Bronchial epithelial cell (primary cell): ENCODE measurements at regions not wholly inside any gene's neighbourhood (a gene's known extent, or its start where the extent isn't known, plus 50 kb on each side); places are given as distances from the start of the nearest gene placed in this dataset.

Experiments
- DNase-seq: peaks from one replicate; pipeline ENCODE4 v3.0.0-alpha.2; 2010; ENCODE audit warnings: low read depth
- FAIRE-seq: peaks from 2 replicates; lab custom pipeline; 2011; peaks lifted over from hg19 to GRCh38; lab: Jason Lieb, UNC
- H3K27me3 ChIP-seq: 2 replicates; pipeline ENCODE4 v1.5.1; 2011; ENCODE audit warnings: low read length; ENCODE audit not compliant: control insufficient read depth, insufficient read depth
- H3K36me3 ChIP-seq: 2 replicates; pipeline ENCODE4 v1.5.1; 2011; ENCODE audit warnings: low read length; ENCODE audit not compliant: control insufficient read depth, insufficient read depth
- H3K4me3 ChIP-seq: 2 replicates; pipeline ENCODE4 v1.5.1; 2011; ENCODE audit warnings: mild to moderate bottlenecking, low read depth, low read length, control low read depth
- TF ChIP-seq, protein P1 (sequence below): IDR thresholded peaks from 2 replicates; pipeline ENCODE4 v1.5.1; 2011; ENCODE audit warnings: mild to moderate bottlenecking, moderate library complexity, low read length, control low read depth, inconsistent platforms; ENCODE audit not compliant: insufficient read depth, severe bottlenecking

- H3K4me3 ChIP-seq: no peak overlapping the region
- TF ChIP-seq, protein P1, sequence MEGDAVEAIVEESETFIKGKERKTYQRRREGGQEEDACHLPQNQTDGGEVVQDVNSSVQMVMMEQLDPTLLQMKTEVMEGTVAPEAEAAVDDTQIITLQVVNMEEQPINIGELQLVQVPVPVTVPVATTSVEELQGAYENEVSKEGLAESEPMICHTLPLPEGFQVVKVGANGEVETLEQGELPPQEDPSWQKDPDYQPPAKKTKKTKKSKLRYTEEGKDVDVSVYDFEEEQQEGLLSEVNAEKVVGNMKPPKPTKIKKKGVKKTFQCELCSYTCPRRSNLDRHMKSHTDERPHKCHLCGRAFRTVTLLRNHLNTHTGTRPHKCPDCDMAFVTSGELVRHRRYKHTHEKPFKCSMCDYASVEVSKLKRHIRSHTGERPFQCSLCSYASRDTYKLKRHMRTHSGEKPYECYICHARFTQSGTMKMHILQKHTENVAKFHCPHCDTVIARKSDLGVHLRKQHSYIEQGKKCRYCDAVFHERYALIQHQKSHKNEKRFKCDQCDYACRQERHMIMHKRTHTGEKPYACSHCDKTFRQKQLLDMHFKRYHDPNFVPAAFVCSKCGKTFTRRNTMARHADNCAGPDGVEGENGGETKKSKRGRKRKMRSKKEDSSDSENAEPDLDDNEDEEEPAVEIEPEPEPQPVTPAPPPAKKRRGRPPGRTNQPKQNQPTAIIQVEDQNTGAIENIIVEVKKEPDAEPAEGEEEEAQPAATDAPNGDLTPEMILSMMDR: no peak
- DNase-seq (no peak), FAIRE-seq (no peak)
- H3K27me3 ChIP-seq: no peaks in the 10 kb centered on the region
- no peaks in the 10 kb centered on the region for H3K36me3 ChIP-seq
Measured at GRCh38 chr1:208688656-208689315, 444.6 kb upstream of the PLXNA2 start.

GRCh38 chr1:208691012-208691411 is 446.8 kb upstream of the PLXNA2 start:
- DNase-seq (no peak), FAIRE-seq (no peak)
- H3K4me3 ChIP-seq: no peak overlapping the region
- no peaks in the 10 kb centered on the region for H3K27me3 ChIP-seq
- TF ChIP-seq, protein P1: no peak
- H3K36me3 ChIP-seq: no peaks in the 10 kb centered on the region

DNA sequence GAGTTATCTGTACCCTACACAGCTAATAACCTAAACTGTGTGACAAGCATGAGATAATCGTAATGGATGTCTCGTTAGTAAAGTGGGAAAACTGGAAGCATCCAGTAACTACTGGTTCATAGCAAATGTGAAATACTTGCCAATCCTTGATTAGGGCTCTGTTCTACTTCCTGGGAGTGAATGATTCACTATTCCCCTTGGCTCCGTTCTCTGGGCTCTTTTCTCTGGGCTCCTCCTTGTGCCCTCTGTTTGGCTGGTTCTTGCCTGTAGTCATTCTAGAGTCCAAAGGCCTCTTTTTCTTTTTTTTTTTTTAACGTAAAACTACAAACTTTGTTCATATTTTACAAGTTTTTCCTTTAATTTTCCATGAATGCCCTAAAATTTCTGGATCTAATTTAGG is 465.8 kb upstream of the PLXNA2 start:
- no peak for FAIRE-seq
- no peak overlapping the region for H3K4me3 ChIP-seq
- no peak for DNase-seq

GRCh38 chr1:208714323-208714722 is 470.1 kb upstream of the PLXNA2 start:
- DNase-seq (no peak), FAIRE-seq (peak; percentile 43)
- H3K4me3 ChIP-seq: no peak overlapping the region
- H3K36me3 ChIP-seq: no peaks in the 10 kb centered on the region
- no peaks in the 10 kb centered on the region for H3K27me3 ChIP-seq
- TF ChIP-seq, protein P1: no peak

More for the DNA sequence above, 465.8 kb upstream of the PLXNA2 start:
- H3K27me3 ChIP-seq: no peaks in the 10 kb centered on the region
- H3K36me3 ChIP-seq: no peaks in the 10 kb centered on the region
- TF ChIP-seq, protein P1: no peak

GRCh38 chr1:208717525-208717924 is 473.3 kb upstream of the PLXNA2 start:
- no peak for DNase-seq
- TF ChIP-seq, protein P1: no peak
- no peaks in the 10 kb centered on the region for H3K27me3 ChIP-seq
- no peaks in the 10 kb centered on the region for H3K36me3 ChIP-seq
- H3K4me3 ChIP-seq: no peak overlapping the region
- no peak for FAIRE-seq

DNA sequence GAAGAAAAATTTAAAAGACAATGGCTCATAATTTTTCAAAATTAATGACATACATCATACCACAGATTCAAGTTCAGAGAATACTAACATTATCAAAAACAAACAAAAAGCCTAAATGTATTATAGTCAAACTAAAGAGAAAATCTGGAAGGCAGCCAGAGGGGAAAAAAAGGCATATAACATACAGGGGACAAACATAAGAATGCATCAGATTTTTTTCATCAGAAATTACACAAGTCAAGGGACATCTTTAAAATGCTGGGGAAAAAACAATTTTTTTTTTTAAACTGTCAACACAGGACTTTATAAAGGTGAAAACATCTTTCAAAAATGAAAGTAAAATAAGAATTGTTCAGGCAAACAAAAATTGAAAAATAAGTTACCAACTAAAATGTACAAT is 478.4 kb upstream of the PLXNA2 start:
- TF ChIP-seq, protein P1: no peak
- Histone ChIP-seq H3K36me3 (no peaks in the 10 kb centered on the region), H3K4me3 (no peak overlapping the region), H3K27me3 (peaks cover 2% of the 10 kb centered on the region)
- no peak for FAIRE-seq
- no peak for DNase-seq
